ENCODE measurements at regions not wholly inside any gene's neighbourhood (a gene's known extent, or its start where the extent isn't known, plus 50 kb on each side); places are given as distances from the start of the nearest gene placed in this dataset.

- TF ChIP-seq CTCF (IDR thresholded peaks at IDR 0.05) = no peak
- no peak for TF ChIP-seq EP300 (IDR thresholded peaks at IDR 0.05)
- TF ChIP-seq POLR2A (IDR thresholded peaks at IDR 0.05) = no peak
These were observed 1396.5 kb downstream of the OTOL1 start for GRCh38 chr3:162892921-162893793.

Data from gastroesophageal sphincter (tissue), 3 donors.